T-helper 1 cell treated with Interleukin-12 subunit alpha and Interleukin-12 subunit beta and Interleukin-4 antibody, amounts not matched to agents 30 μg/mL and 1 μg/mL, for 36 hours (primary cell): ENCODE measurements at regions not wholly inside any gene's neighbourhood (a gene's known extent, or its start where the extent isn't known, plus 50 kb on each side); places are given as distances from the start of the nearest gene placed in this dataset.

ENCODE experiments used
- H3K27ac Mint-ChIP-seq: one replicate; pipeline ENCODE4 v1.8.0; 2021; ENCODE audit warnings: mild to moderate bottlenecking, mixed read lengths
- H3K27me3 Mint-ChIP-seq: one replicate; pipeline ENCODE4 v1.8.0; 2021; ENCODE audit warnings: low read depth, mixed read lengths
- H3K36me3 Mint-ChIP-seq: one replicate; pipeline ENCODE4 v1.8.0; 2021; ENCODE audit warnings: low read depth, mixed read lengths
- H3K4me1 Mint-ChIP-seq: one replicate; pipeline ENCODE4 v1.8.0; 2021; ENCODE audit warnings: low read depth, mixed read lengths
- H3K4me3 Mint-ChIP-seq: one replicate; pipeline ENCODE4 v1.8.0; 2021; ENCODE audit warnings: mild to moderate bottlenecking, moderate library complexity, mixed read lengths
- H3K9me3 Mint-ChIP-seq: one replicate; pipeline ENCODE4 v1.8.0; 2021; ENCODE audit warnings: mixed read lengths

DNA sequence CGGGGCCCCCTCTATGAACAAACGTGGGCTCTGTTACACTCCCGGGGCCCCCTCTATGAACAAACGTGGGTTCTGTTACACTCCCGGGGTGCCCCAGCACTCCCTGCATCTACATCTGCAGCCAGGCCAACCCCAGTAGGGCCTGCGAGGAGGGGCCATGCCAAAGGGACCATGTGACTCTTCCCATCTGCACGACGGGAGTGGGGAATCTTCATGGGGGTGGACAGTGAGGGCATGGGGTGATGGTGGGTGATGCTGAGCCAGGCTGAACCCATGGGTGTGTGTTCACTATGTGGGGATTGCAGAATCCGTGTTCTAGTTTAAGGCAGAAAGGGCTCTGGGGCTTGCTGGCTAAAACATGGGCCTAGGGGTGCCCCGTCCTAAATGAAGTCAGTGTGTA lies 69.9 kb upstream of the ARHGEF7 start:
- H3K36me3 Mint-ChIP-seq = no peaks in the 10 kb centered on the region
- no peak overlapping the region for H3K4me3 Mint-ChIP-seq
- no peaks in the 10 kb centered on the region for H3K9me3 Mint-ChIP-seq
- peaks cover 11% of the 10 kb centered on the region for H3K4me1 Mint-ChIP-seq
- H3K27ac Mint-ChIP-seq = peak overlapping the region; percentile 19
- peaks cover 12% of the 10 kb centered on the region for H3K27me3 Mint-ChIP-seq

DNA sequence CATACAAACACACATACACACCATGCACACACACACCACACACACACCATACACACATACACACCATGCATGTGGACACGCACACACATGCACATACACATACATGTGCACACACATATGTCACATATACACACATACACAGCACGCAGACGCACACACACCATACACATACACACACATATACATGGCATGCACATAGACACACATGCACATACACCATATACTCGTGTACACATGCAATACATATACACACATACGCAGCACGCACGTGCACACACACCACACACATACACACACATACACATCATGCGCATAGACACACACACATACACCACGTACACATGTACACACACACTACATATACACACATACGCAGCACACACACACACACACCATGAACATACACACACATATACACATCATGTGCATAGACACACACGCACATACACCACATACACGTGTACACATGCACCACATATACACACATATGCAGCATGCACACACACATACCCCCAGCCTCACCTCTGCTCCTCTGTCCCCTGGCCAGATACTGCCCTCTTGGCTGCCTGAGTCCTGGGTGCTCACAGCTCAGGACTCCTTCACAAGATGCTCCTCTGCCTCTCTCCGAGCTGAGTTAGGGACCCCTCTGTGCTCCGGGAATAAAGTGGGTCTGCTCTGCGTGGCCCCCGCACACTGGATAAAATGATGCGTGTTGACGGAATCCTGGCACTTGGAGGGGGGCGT lies 70.9 kb upstream of the ARHGEF7 start:
- Mint-ChIP-seq H3K9me3 (no peaks in the 10 kb centered on the region), H3K27me3 (peaks cover 19% of the 10 kb centered on the region)

DNA sequence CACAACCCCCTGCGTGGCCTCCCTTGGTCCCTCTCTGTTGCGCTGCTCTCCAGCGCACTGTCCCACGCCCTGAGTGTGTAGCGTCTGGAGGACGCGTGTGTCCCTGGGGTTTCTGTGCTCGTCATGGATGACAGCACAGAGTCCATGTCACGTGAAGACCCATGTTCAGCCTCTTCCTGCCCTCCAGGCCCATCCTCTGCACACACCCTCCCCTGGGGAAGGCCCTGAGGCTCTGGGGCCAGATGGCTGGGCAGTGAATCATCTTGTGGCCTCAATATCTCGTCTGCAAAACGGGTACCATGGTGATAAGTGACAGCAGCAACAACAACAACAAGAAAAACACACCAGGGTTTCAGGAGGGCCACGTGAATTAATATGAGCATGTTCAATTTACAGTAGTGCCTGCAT lies 71.5 kb upstream of the ARHGEF7 start:
- no peak overlapping the region for H3K4me3 Mint-ChIP-seq
- peaks cover 26% of the 10 kb centered on the region for H3K27me3 Mint-ChIP-seq

More for the DNA sequence above, 70.9 kb upstream of the ARHGEF7 start:
- H3K27ac Mint-ChIP-seq = no peak overlapping the region
- peaks cover 9% of the 10 kb centered on the region for H3K4me1 Mint-ChIP-seq
- H3K4me3 Mint-ChIP-seq = no peak overlapping the region
- no peaks in the 10 kb centered on the region for H3K36me3 Mint-ChIP-seq

DNA sequence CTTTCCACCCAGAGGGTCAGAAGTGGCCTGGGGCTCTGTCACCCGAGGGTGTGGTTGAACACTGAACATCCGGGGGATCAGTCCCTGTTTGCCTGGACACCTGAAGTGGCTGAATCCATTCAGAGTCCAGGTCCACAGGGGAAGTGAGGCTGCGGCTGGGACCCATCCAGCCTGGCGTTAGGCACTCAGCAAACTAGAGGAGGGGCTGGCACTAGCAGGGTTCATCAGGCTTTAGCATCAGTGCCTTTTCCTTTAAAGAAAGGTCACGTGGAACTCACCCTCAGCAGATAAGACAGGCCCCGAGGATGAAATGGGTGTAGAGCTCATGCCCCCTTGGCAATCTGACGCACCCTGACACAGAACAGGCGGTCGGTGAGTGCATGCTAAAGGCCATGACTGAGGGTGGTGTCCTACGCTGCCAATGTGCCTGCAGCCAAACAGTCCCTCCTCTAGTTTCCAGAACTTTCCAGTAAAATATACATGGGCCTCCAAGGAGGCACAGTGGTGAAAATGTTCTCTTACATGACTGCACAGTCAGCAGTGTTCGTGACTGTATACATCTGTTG lies 72.4 kb upstream of the ARHGEF7 start:
- Mint-ChIP-seq H3K9me3 (no peaks in the 10 kb centered on the region), H3K27me3 (peaks cover 33% of the 10 kb centered on the region), H3K36me3 (no peaks in the 10 kb centered on the region), H3K4me1 (peaks cover 9% of the 10 kb centered on the region), H3K4me3 (no peak overlapping the region), H3K27ac (no peak overlapping the region)

More for the DNA sequence above, 71.5 kb upstream of the ARHGEF7 start:
- Mint-ChIP-seq H3K36me3 (no peaks in the 10 kb centered on the region), H3K4me1 (peaks cover 9% of the 10 kb centered on the region), H3K9me3 (no peaks in the 10 kb centered on the region), H3K27ac (no peak overlapping the region)

DNA sequence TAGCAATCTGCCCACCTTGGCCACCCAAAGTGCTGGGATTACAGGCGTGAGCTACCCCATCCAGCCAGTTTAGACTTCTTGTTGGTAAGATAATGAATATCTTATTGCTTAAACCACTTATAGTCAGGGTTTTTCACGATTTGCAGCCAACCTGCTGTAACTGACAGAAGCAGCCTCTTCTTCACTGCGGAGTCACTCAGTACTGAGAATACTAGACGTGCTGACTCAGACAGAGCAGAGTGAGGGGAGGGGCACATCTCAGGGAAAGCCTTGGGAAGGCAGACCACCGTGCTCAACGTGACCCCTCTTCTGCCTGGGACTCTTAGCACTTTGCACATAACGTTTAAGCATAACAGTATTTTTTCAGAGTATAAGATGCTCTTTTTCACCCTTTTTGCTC lies 74.3 kb upstream of the ARHGEF7 start:
- H3K36me3 Mint-ChIP-seq = no peaks in the 10 kb centered on the region
- no peaks in the 10 kb centered on the region for H3K9me3 Mint-ChIP-seq
- no peaks in the 10 kb centered on the region for H3K4me1 Mint-ChIP-seq
- H3K4me3 Mint-ChIP-seq = no peak overlapping the region
- H3K27ac Mint-ChIP-seq = no peak overlapping the region
- H3K27me3 Mint-ChIP-seq = peaks cover 49% of the 10 kb centered on the region

DNA sequence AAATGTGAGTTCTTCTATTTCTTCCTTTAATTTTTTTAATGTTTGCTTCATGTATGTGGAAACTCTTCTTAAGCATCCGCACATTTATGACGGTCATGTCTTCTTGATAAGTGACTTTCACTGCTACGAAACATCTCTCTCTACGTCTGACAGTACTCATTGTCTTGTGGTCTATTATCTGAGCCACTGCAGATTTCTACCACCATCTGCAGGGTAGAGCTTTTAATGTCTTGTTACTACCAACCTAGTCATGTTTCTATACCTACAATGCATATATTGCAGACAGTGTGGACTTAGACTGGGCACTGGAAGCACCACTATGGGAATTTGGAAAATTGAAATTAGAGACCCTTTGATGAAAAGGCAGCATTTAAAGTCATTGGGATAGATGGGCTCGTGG lies 75.4 kb upstream of the ARHGEF7 start:
- Mint-ChIP-seq H3K9me3 (no peaks in the 10 kb centered on the region), H3K27ac (no peak overlapping the region), H3K36me3 (no peaks in the 10 kb centered on the region), H3K27me3 (peaks cover 53% of the 10 kb centered on the region), H3K4me3 (no peak overlapping the region), H3K4me1 (no peaks in the 10 kb centered on the region)

DNA sequence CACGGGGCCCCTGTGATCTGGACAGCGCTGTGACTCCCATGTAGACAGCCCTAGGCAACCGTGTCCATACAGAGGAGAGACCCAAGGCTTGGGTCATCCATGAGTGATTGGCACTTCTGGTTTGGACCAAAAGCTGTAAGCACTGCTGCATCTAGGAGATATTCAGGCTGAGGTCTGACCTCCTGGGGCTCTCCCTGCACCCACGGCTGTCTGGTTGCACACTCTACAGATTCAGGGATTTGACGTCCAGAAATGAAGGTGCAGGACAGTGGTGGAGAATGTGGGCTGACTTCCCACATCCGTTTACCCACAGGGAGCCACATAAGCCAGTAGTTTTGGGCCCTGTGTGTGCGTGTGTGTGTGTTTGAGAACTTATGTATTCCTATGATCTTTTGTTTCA lies 76.2 kb upstream of the ARHGEF7 start:
- Mint-ChIP-seq H3K27ac (no peak overlapping the region), H3K4me1 (no peaks in the 10 kb centered on the region), H3K9me3 (no peaks in the 10 kb centered on the region)

DNA sequence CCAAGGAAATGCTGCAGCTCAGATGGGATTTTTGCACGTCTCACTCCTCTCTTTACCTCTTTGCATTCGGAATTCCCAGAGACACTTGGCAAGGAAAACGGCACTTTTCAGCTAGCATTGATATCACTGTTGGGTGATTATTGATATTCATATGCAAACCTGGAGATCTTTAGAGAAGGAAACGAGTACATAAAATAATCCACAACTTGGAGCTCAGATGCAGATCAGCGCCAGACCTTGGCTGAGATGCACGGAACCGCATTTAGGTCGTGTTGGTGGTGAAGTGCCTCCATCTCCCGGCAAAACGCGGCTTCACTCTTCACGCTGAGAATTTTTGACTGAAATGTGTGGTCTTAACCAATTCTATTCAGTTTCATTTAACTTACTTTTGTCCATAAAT lies 77.2 kb upstream of the ARHGEF7 start:
- Mint-ChIP-seq H3K36me3 (no peaks in the 10 kb centered on the region), H3K9me3 (no peaks in the 10 kb centered on the region), H3K27me3 (peaks cover 63% of the 10 kb centered on the region), H3K4me1 (no peaks in the 10 kb centered on the region), H3K27ac (no peak overlapping the region), H3K4me3 (no peak overlapping the region)

More for the DNA sequence above, 76.2 kb upstream of the ARHGEF7 start:
- Mint-ChIP-seq H3K27me3 (peaks cover 62% of the 10 kb centered on the region), H3K4me3 (no peak overlapping the region), H3K36me3 (no peaks in the 10 kb centered on the region)

DNA sequence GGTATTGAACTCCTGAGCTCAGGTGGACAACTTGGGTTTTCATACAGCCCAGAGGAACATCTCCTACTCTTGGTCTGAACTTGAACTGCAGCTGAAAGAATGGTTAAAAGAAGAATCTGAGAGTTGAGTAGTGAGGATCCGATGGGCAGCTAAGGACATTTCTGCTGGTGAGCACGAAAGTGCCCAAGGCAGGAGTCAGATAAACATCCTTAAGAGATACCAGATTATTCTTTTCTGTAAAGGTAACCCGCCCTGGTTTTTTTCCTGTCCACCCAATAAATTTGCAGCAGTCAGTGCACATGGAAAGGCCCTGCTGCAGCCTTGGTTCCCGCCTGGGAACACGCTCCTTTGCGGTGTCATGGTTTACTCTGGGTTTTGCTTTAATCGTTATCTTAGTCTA lies 78.4 kb upstream of the ARHGEF7 start:
- no peak overlapping the region for H3K27ac Mint-ChIP-seq

DNA sequence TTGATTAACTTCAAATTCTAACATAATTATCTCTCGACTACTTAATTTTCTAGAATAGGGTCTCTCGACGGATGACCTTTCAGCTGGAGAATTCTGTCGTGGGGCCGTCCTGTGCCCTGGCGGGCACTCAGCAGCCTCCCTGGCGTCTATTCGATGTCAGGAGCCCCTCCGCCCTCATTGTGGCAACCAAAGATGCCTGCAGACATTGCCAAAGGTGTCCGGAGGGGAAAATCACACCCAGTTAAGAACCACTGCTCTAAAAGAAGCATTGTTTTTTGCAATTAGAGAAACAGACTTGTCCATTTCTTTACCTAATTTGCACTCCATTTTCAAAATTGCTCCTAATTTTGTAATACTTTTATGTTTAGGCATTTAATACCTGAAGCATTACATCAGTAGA lies 79.2 kb upstream of the ARHGEF7 start:
- Mint-ChIP-seq H3K27me3 (peaks cover 59% of the 10 kb centered on the region), H3K27ac (no peak overlapping the region), H3K36me3 (no peaks in the 10 kb centered on the region), H3K4me1 (peaks cover 1% of the 10 kb centered on the region), H3K9me3 (no peaks in the 10 kb centered on the region), H3K4me3 (no peak overlapping the region)

More for the DNA sequence above, 78.4 kb upstream of the ARHGEF7 start:
- Mint-ChIP-seq H3K4me3 (no peak overlapping the region), H3K4me1 (peaks cover 1% of the 10 kb centered on the region), H3K36me3 (no peaks in the 10 kb centered on the region), H3K9me3 (no peaks in the 10 kb centered on the region), H3K27me3 (peaks cover 60% of the 10 kb centered on the region)

DNA sequence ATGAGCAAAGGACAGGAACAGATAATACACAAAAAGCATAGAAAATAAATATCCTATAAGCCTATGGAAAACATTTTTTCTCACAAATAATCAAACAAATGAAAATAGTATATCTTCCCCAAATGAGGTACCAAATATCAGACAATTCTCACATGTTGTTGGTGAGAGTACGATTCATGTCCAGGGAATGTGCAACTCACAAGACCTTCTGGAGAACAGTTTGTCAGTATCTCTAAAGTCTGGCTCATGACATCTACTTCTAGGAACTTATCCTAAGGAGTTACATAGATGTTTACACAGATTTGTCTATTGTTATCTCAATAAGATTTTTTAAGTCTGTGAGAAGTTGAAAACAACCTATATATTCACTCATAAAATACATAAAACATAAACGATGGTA lies 80.3 kb upstream of the ARHGEF7 start:
- Mint-ChIP-seq H3K4me3 (no peak overlapping the region), H3K27ac (no peak overlapping the region), H3K27me3 (peaks cover 56% of the 10 kb centered on the region), H3K9me3 (no peaks in the 10 kb centered on the region), H3K36me3 (no peaks in the 10 kb centered on the region), H3K4me1 (peaks cover 1% of the 10 kb centered on the region)

DNA sequence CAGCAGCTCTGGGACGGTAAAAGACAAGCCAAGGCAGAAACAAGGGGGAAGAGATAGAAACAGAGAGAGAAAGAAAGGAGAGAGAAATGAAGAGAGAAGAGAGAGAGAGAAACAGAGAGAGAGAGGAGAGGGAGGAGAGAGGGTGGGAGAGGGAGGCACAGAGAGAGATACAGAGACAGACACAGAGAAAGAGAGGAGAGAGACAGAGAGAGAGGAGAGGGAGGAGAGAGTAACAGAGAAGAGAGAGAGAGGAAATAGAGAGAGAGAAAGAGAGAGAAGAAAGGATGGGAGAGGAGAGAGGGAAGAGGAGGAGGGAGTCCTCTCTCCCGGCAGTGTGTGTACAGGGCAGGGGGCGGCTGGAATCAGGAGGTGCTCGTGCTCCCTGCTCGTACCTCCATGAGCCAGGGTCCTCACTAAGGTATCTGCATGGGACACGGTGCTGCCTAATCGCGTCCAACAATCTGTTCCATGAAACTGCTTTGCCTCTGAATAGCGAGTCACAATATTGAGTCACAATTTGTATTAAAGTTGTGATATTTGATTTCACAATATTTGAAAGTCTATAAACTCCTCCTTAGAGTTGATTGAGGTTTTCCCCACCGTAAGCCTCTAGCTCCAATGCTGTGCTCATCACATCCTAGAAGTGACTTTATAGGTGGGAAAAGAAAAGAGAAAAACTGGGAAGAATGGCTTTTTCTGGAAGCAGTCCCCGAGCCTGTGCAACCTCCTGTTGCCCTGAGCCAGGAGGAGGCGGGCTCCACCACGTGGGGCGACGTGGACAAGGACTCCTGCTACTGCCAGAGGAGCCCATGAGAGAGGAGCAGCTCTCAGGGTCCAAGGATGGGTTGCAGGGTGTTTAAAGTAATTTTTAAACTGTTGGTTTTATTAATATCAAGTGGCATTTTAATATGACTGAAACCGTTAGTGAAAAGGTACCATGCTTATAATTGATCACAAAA lies 81.7 kb upstream of the ARHGEF7 start:
- H3K27ac Mint-ChIP-seq = no peak overlapping the region
- H3K9me3 Mint-ChIP-seq = no peaks in the 10 kb centered on the region
- H3K36me3 Mint-ChIP-seq = no peaks in the 10 kb centered on the region
- H3K27me3 Mint-ChIP-seq = peaks cover 50% of the 10 kb centered on the region
- H3K4me3 Mint-ChIP-seq = no peak overlapping the region
- H3K4me1 Mint-ChIP-seq = peaks cover 1% of the 10 kb centered on the region

DNA sequence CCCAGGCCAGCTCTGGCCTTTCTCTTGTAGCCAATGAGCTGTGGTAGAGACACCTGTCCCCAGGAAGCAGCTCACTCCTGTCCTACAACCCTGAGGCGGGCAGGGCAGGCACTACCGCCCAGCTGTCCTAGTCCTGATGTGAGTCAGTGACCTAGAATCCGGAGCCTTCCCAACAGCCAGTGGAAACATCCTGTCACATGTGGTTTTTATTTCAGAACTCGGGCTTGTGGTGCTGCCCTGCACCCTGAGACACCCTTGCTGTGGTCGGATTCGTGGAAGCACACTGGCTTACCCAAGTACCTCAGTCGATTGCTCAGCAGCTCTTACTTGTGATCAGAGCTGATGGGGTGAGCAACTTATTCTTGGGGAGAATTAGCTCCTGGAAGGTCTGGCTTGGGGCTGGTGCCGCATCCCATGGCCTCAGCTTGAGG lies 83.6 kb upstream of the ARHGEF7 start:
- Mint-ChIP-seq H3K27me3 (peaks cover 44% of the 10 kb centered on the region), H3K36me3 (no peaks in the 10 kb centered on the region), H3K4me3 (no peak overlapping the region), H3K9me3 (no peaks in the 10 kb centered on the region), H3K27ac (peak overlapping the region; percentile 63), H3K4me1 (peaks cover 1% of the 10 kb centered on the region)

DNA sequence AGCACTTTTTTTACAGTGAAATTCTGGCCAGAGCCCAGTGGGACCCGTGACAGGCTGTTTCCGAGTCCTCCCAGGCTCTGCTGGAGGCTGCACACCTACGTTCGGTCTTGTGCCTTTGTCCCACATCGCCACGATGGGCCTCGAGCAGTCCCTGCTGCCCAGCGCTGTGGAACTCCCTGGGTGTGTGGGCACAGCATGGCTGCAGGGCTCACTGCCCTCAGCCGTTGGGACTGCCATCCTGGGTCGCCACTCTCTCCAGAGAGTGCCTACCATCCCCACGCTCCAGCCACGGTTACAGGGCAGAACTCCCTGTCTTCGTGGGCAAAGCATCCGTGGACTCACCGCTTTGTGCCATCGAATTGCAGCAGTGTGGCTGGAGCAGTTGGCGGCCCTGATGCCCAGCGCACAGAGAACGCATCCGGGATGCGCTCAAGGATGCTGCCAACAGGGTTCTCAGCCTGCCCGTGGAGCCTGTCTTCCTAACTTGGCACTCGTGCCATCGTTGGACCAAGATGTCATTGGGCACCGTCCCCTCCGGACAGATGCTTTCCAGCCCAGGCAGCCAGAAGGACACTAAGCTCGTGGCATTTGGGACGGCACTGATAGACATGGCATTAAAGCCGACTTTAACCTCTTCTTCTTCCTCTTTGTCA lies 85.0 kb upstream of the ARHGEF7 start:
- H3K27ac Mint-ChIP-seq = no peak overlapping the region
- no peaks in the 10 kb centered on the region for H3K9me3 Mint-ChIP-seq
- H3K36me3 Mint-ChIP-seq = no peaks in the 10 kb centered on the region
- H3K4me1 Mint-ChIP-seq = peaks cover 1% of the 10 kb centered on the region
- H3K4me3 Mint-ChIP-seq = no peak overlapping the region
- H3K27me3 Mint-ChIP-seq = peaks cover 41% of the 10 kb centered on the region
